Activated naive CD4-positive, alpha-beta T cell treated with anti-CD3 and anti-CD28 coated beads for 36 hours (primary cell): ENCODE measurements at regions not wholly inside any gene's neighbourhood (a gene's known extent, or its start where the extent isn't known, plus 50 kb on each side); places are given as distances from the start of the nearest gene placed in this dataset.

Source experiments
- CTCF ChIA-PET: fragments of 350-600 bp; sonication (Branson Sonifier 250); formaldehyde crosslinking; loops from one replicate; lab custom pipeline; 2021; ENCODE audit warnings: antibody characterized with exemption; lab: Charles Lee
- DNase-seq: peaks from one replicate; pipeline ENCODE4 v3.0.0-alpha.2; 2020
- H3K27ac Mint-ChIP-seq: one replicate; pipeline ENCODE4 v1.8.0; 2021; ENCODE audit warnings: mild to moderate bottlenecking, mixed read lengths
- H3K27me3 Mint-ChIP-seq: one replicate; pipeline ENCODE4 v1.8.0; 2021; ENCODE audit warnings: low read depth, mixed read lengths
- H3K36me3 Mint-ChIP-seq: one replicate; pipeline ENCODE4 v1.8.0; 2021; ENCODE audit warnings: low read depth, mixed read lengths
- H3K4me1 Mint-ChIP-seq: one replicate; pipeline ENCODE4 v1.8.0; 2021; ENCODE audit warnings: low read depth, mixed read lengths
- H3K4me3 Mint-ChIP-seq: one replicate; pipeline ENCODE4 v1.8.0; 2021; ENCODE audit warnings: mild to moderate bottlenecking, moderate library complexity, mixed read lengths
- H3K9me3 Mint-ChIP-seq: one replicate; pipeline ENCODE4 v1.8.0; 2021; ENCODE audit warnings: mixed read lengths
- intact Hi-C: fragments of 100-400 bp; cut with micrococcal nuclease; formaldehyde crosslinking; loops from one replicate; pipeline ENCODE4 v1.15.1; 2023

DNA sequence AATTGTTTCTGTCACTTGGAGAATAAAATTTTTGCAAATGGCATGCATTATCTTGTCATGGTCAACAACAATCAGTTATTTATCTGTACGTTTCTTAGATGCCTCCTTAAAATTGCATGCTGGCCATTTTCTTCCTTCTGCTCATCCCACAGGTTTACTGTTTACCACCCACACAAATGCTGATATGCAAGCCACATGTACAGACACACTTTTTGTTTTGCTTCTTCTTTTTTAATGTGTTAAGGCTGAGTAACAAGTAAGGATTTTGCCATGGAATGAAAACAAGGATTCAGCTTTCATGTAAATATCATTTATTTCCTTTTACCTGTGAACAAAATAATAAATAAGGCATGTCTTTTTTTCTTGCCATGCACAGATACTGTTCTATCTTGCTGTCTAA, 1077.1 kb upstream of the ZEB2 start:
- CTCF ChIA-PET = no interaction called here
- Mint-ChIP-seq H3K4me3 (no peak overlapping the region), H3K36me3 (no peaks in the 10 kb centered on the region), H3K4me1 (no peaks in the 10 kb centered on the region), H3K9me3 (no peaks in the 10 kb centered on the region), H3K27me3 (no peaks in the 10 kb centered on the region), H3K27ac (no peak overlapping the region)
- intact Hi-C loops = no loop called here
- DNase-seq = no peak

DNA sequence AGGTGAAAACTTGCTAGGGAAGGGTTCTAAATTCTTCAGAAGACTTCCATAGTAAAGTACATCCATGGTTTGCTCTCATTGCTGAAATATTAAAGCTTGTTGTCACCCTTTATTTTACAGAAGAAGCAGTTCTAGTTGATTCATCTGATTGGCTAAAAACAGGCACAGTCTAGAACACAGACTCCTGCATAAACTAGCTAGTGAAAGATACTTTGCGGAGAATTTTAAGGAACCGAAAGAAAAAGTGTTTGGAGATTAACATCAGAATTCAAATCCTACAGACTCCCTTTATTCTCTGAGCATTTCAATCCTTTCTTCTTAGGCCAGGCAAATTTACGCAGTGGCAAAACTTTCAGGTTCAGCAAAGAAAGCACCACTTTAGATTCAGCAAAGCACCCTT, 1076.5 kb upstream of the ZEB2 start:
- intact Hi-C loops = no loop called here
- H3K9me3 Mint-ChIP-seq = no peaks in the 10 kb centered on the region
- H3K4me1 Mint-ChIP-seq = no peaks in the 10 kb centered on the region
- H3K36me3 Mint-ChIP-seq = no peaks in the 10 kb centered on the region
- CTCF ChIA-PET = no interaction called here
- H3K27ac Mint-ChIP-seq = no peak overlapping the region
- no peak overlapping the region for H3K4me3 Mint-ChIP-seq
- no peak for DNase-seq
- no peaks in the 10 kb centered on the region for H3K27me3 Mint-ChIP-seq

DNA sequence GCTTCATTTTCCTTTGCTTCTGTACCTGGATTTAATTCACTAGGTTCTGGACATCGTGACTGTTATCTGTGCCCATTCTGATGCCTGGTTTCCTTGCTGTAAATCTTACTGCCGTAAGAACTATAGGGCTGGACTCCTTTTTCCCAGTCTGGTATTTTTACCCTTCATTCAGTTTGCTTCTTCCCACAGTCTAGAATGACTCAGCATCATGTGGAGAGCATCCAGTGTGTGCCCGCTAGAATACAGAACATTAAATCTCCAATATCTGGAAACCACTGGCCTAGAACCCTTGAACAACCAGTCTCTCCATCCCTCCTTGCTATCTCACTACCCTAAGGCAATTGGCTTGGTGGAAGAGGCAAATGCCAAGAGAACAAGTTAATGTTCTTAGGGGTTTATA, 1075.4 kb upstream of the ZEB2 start:
- Mint-ChIP-seq H3K27me3 (no peaks in the 10 kb centered on the region), H3K9me3 (no peaks in the 10 kb centered on the region), H3K4me3 (no peak overlapping the region), H3K36me3 (no peaks in the 10 kb centered on the region), H3K4me1 (no peaks in the 10 kb centered on the region), H3K27ac (no peak overlapping the region)
- CTCF ChIA-PET = no interaction called here
- DNase-seq = no peak
- intact Hi-C loops = no loop called here

DNA sequence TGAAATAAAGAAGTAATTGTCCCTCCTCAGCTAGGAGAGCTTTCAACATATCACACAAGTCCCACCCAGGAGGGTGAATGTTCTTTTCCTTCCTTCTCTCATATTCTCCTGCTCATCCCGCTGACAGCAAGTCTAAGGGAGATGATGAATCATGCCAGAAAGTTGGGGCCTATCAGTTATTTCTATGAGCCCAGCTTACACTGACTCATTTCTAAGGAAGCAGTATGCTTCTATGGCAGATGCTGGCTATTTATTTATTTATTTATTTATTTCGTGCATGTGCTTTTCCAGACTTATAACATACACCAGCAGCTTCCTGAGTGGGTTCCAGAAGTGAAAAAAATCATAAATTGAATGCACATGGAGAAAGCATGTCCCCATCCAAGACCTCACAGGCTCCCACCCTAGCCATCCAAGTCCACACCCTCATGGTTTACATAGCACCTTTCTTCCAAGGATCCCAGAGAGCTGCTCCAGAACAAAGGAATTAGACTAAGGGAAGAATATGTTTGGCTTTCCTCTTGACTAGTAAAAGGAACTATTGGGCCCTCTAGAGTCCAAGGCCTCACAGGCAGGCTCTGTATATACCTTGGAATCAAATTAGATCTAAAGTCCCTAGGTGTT, 1074.2 kb upstream of the ZEB2 start:
- no peak for DNase-seq
- no peaks in the 10 kb centered on the region for H3K36me3 Mint-ChIP-seq
- no peak overlapping the region for H3K27ac Mint-ChIP-seq
- no peaks in the 10 kb centered on the region for H3K27me3 Mint-ChIP-seq
- CTCF ChIA-PET = no interaction called here
- intact Hi-C loops = no loop called here
- H3K9me3 Mint-ChIP-seq = no peaks in the 10 kb centered on the region
- no peak overlapping the region for H3K4me3 Mint-ChIP-seq
- H3K4me1 Mint-ChIP-seq = no peaks in the 10 kb centered on the region

DNA sequence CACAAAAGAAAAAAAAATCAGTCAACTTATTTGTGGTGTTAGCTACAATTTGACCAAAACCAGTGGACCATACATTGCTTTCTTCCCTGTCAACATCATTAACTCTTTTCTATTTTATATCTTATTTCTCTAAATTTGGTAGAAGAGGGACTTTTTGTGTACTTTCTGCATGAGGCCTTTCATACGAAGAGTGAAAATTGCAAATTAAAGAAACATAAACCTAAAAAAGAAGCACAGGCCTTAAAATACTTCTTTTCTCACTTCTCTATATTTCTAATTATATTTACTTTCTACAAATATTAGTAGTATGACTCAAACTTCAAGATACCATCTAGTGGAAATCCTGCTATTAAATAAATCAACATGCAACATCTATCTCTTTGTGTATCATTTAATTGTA, 1073.4 kb upstream of the ZEB2 start:
- no peaks in the 10 kb centered on the region for H3K27me3 Mint-ChIP-seq
- intact Hi-C loops = no loop called here
- no peaks in the 10 kb centered on the region for H3K4me1 Mint-ChIP-seq
- H3K9me3 Mint-ChIP-seq = no peaks in the 10 kb centered on the region
- H3K27ac Mint-ChIP-seq = no peak overlapping the region
- CTCF ChIA-PET = no interaction called here
- no peaks in the 10 kb centered on the region for H3K36me3 Mint-ChIP-seq
- no peak for DNase-seq
- no peak overlapping the region for H3K4me3 Mint-ChIP-seq

DNA sequence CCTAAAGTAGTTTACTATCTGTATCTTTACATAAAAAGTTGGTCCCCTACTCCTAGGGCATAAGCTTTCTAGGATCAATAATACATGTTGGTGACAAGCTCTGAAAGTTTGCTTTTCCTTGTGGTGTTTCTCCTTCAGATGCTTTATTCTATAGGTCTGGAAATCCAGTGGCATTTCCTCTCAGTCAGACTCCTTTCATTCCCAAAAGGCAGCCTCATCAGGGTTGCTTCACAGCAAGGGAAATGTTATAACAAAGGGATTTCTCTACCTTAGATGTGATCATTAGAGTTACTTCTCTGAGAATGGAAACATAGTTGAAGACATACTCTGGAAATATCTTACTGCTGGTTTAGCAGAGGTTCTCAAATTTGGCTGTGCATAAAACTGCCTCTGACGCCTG, 1072.4 kb upstream of the ZEB2 start:
- Mint-ChIP-seq H3K27ac (no peak overlapping the region), H3K4me3 (no peak overlapping the region), H3K9me3 (no peaks in the 10 kb centered on the region), H3K4me1 (no peaks in the 10 kb centered on the region), H3K36me3 (no peaks in the 10 kb centered on the region), H3K27me3 (no peaks in the 10 kb centered on the region)
- CTCF ChIA-PET = no interaction called here
- intact Hi-C loops = no loop called here
- no peak for DNase-seq

- no peak for DNase-seq
- CTCF ChIA-PET = no interaction called here
- H3K9me3 Mint-ChIP-seq = no peaks in the 10 kb centered on the region
- no peak overlapping the region for H3K4me3 Mint-ChIP-seq
- H3K36me3 Mint-ChIP-seq = no peaks in the 10 kb centered on the region
- no peaks in the 10 kb centered on the region for H3K27me3 Mint-ChIP-seq
- H3K27ac Mint-ChIP-seq = no peak overlapping the region
- intact Hi-C loops = no loop called here
- H3K4me1 Mint-ChIP-seq = no peaks in the 10 kb centered on the region
Measured at GRCh38 chr2:145591109-145591809, 1071.3 kb upstream of the ZEB2 start.

GRCh38 chr2:145587922-145588321, 1068.0 kb upstream of the ZEB2 start:
- no peak for DNase-seq
- intact Hi-C loops = no loop called here
- Mint-ChIP-seq H3K9me3 (no peaks in the 10 kb centered on the region), H3K36me3 (no peaks in the 10 kb centered on the region), H3K4me3 (no peak overlapping the region), H3K27ac (no peak overlapping the region), H3K4me1 (no peaks in the 10 kb centered on the region), H3K27me3 (no peaks in the 10 kb centered on the region)
- CTCF ChIA-PET = no interaction called here

- no peaks in the 10 kb centered on the region for H3K4me1 Mint-ChIP-seq
Measured at GRCh38 chr2:145584353-145584752, 1064.4 kb upstream of the ZEB2 start.

DNA sequence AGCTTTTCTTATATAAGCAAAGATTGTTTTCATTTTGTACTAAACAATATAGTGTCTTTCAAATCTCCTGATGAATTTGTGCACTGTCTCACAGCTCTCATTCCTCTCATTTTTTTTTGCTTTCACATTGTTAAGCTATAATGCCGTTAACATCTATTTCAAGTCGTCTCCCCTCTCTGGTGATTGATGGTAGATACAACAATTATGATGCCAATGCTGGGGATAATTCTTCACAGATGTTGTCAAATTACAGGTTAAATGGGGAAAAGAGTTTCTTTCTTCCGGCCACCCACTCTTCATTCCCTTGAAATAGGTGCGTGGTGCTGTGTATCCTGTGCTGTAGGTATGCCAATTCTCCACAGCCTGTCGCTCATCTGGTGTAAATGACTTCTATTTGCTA, 1053.7 kb upstream of the ZEB2 start:
- CTCF ChIA-PET = no interaction called here
- intact Hi-C loops = no loop called here
- DNase-seq = no peak
- Mint-ChIP-seq H3K9me3 (no peaks in the 10 kb centered on the region), H3K27me3 (no peaks in the 10 kb centered on the region), H3K4me3 (no peak overlapping the region), H3K36me3 (no peaks in the 10 kb centered on the region), H3K27ac (no peak overlapping the region), H3K4me1 (no peaks in the 10 kb centered on the region)

More at GRCh38 chr2:145584353-145584752, 1064.4 kb upstream of the ZEB2 start:
- intact Hi-C loops = no loop called here
- Mint-ChIP-seq H3K4me3 (no peak overlapping the region), H3K27me3 (no peaks in the 10 kb centered on the region), H3K36me3 (no peaks in the 10 kb centered on the region), H3K27ac (no peak overlapping the region), H3K9me3 (peaks cover 4% of the 10 kb centered on the region)
- no peak for DNase-seq
- CTCF ChIA-PET = interaction anchor here (0.6 kb wide), 1 partner anchor 1342 kb away, joined by 3 read pairs; no protein-coding TSS in a partner anchor

DNA sequence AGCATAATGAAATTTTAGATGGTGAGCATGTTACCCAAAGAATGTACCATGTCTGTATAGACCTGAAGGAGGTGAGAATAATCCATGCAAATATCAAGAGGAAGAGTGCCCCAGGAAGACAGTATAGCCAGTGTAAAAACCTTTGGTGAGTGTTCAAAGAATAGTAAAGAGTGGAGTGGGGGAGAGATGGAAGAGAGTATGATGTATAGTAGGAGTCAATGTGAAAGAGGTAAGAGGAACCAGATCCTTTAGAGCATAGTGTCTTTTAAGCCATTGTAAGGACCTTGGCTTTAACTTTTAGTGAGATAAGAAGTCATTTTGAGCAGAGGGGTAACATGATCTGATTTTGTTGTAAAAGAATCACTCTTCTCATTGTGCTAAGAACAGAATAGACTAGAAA, 1052.3 kb upstream of the ZEB2 start:
- Mint-ChIP-seq H3K36me3 (no peaks in the 10 kb centered on the region), H3K4me1 (no peaks in the 10 kb centered on the region), H3K27ac (no peak overlapping the region), H3K9me3 (no peaks in the 10 kb centered on the region), H3K4me3 (no peak overlapping the region), H3K27me3 (no peaks in the 10 kb centered on the region)
- no peak for DNase-seq
- intact Hi-C loops = no loop called here
- CTCF ChIA-PET = no interaction called here

DNA sequence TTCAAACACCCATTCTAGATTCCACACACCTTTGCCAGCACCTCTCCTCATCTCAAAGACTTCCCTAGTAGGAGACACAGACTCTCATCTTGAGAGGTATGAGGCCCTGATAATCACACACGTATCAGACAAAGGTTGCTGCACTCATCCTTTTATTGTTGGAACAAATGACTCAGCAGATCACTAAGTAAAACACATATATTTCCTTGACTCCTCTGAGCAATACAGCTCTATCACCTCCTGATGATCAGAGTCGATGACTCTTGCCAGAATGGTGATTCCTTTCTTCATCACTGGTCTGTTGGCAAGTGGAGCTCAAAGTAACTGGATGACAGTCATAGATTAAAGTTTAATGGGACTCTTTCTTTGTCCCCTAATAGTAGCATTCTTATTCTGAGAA, 1049.2 kb upstream of the ZEB2 start:
- Mint-ChIP-seq H3K27ac (no peak overlapping the region), H3K9me3 (no peaks in the 10 kb centered on the region), H3K36me3 (no peaks in the 10 kb centered on the region), H3K4me1 (no peaks in the 10 kb centered on the region), H3K27me3 (no peaks in the 10 kb centered on the region), H3K4me3 (no peak overlapping the region)
- intact Hi-C loops = no loop called here
- CTCF ChIA-PET = no interaction called here
- no peak for DNase-seq
